Neural progenitor cell (in vitro differentiated cells): ENCODE measurements at regions not wholly inside any gene's neighbourhood (a gene's known extent, or its start where the extent isn't known, plus 50 kb on each side); places are given as distances from the start of the nearest gene placed in this dataset.

ENCODE experiments used
- EZH2 ChIP-seq: fragments of 200-600 bp; sonication (generic); IDR thresholded peaks from 2 replicates; pipeline ENCODE4 v1.6.1; 2017; ENCODE audit warnings: antibody characterized with exemption, mild to moderate bottlenecking, moderate library complexity
- EZH2phosphoT487 ChIP-seq: fragments of 200-600 bp; sonication (generic); IDR thresholded peaks from 2 replicates; pipeline ENCODE4 v1.6.1; 2017; ENCODE audit warnings: antibody characterized with exemption
- TF ChIP-seq, protein P1 (sequence below): fragments of 200-600 bp; sonication (generic); IDR thresholded peaks from 2 replicates; pipeline ENCODE4 v1.5.1; 2017; ENCODE audit warnings: antibody characterized with exemption, mild to moderate bottlenecking

DNA sequence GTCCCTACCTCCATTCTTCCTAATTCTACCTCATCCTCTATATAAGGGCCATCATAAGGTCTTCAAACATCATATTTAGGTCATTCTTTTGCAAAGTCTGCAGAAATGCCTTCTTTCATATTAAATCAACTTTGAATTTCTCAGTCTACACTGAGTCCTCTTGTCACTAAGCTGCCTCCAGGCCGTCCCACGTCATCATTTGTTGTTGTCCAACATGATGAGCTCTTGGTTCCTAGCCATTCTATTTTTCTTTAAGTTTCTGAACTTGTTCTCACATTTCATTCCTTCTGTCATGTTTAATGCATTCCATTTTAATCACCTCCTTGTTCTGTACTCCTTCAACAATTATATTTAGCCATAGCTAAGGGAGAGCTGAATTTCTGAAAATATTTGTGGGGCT lies 59.2 kb upstream of the PGR start:
- TF ChIP-seq, protein P1, sequence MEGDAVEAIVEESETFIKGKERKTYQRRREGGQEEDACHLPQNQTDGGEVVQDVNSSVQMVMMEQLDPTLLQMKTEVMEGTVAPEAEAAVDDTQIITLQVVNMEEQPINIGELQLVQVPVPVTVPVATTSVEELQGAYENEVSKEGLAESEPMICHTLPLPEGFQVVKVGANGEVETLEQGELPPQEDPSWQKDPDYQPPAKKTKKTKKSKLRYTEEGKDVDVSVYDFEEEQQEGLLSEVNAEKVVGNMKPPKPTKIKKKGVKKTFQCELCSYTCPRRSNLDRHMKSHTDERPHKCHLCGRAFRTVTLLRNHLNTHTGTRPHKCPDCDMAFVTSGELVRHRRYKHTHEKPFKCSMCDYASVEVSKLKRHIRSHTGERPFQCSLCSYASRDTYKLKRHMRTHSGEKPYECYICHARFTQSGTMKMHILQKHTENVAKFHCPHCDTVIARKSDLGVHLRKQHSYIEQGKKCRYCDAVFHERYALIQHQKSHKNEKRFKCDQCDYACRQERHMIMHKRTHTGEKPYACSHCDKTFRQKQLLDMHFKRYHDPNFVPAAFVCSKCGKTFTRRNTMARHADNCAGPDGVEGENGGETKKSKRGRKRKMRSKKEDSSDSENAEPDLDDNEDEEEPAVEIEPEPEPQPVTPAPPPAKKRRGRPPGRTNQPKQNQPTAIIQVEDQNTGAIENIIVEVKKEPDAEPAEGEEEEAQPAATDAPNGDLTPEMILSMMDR: no peak
- TF ChIP-seq EZH2 (no peak), EZH2phosphoT487 (no peak)
